HG02798 (cell line): ENCODE measurements at regions not wholly inside any gene's neighbourhood (a gene's known extent, or its start where the extent isn't known, plus 50 kb on each side); places are given as distances from the start of the nearest gene placed in this dataset.
"Not testable (repeated sequence)": the region's sequence is repeated elsewhere in the genome, so short reads cannot be mapped to it uniquely, and the experiment has no call there.

Experiments used
- ATAC-seq: cut with Tn5 transposase; IDR thresholded peaks from one replicate; pipeline ENCODE4 v1.9.1; 2021; ENCODE audit warnings: mild to moderate bottlenecking; ENCODE audit not compliant: unreplicated experiment, poor library complexity

DNA sequence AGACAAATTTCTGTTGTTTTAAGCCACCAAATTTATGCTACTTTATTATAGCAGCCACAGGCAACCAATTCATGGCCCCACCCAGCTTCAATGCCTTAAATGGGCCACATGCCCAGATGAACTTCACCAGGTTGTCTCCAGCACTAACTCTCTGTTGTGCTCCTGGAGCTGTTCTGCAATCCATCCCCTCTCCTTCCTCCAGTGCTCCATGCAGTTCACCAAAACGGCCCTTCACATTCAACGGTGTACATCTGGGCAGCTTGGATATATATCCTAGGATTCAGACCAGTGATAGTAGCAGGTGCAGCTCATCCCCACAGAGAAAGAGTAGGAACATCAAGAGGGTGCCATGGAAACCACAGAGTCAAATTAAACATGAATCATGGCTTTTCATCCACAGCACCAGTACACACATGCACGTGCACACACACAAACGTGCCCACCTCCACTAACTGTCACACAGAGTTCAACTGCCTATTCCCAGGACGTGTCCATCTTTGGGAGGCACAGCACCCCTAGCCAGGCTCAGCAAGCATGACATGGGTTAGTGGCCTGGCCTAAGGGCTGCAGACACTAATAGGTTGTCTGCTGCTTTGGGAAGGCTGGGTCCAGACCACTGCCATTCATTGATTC lies 134.5 kb downstream of the MED10 start:
- ATAC-seq: no peak

DNA sequence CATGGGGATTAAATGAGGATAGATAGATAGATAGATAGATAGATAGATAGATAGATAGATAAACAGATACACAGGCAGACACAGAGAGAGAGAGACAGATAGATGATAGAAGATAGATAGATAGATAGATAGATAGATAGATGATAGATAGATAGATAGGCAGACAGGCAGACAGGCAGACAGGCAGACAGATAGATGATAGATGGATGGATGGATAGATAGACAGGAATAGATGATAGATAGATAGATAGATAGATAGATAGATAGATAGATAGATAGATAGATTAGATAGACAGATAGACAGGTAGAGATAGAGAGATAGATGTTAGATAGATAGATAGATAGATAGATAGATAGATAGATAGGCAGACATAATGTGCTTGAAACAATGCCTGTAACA lies 137.3 kb downstream of the MED10 start:
- ATAC-seq: not testable (repeated sequence)

DNA sequence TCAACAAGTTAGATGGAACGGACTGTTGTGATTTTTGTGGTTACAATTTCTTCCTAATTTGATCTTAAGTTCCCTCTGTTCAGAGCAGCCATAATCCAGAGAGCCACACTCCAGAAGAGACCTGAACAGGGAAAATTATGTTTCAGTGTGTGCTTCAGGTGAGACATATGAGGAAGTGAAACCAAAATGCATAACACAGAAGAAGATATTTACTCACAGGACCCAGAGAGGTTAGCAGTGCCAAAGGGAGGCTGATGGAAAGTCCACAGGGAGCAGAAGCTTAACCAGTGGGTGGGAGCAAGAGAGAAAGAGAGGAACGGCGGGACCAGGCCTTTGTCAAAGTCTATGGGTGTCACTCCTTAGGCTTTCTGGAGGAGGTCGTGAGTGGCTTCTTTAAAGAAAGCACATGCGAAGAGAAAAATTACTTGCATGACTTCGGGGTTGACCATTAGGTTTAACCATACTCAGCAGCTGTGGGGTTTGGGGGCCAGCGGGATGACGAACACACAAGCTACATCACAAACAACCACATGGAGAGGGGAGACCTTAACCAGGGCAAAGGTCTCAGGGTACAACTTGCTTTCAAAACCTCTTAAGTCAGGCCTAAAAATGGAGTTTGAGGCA lies 141.4 kb downstream of the MED10 start:
- ATAC-seq: peak; percentile 78

DNA sequence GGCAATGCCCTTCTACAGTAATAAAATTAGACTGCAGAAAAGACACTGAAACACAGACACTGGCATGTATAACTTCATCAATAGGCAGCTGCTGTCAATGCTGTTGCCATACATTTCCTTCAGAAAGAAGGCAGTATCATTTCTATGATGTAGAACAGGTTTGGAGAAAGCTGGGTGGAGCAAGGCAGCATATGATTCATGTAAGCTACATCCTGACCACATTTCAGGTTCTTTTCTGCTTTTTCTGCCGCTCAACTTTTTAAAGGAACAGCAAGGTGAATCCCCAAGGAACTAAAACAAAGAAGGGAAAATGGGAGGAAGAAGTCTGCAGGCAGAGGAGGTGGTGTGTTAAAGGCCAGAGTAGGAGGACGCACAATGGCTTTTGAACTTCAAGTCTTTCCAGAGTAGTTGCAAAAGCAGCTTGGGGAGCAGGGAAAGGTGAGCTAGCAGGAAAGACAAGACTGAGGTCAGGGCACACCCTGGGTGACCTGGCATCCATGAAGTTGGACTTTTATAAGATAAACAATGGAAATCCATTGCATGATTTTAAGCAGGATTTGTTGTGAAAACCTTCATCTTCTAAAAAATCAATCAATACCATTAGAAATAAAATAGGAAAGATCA lies 142.1 kb downstream of the MED10 start:
- ATAC-seq: no peak

DNA sequence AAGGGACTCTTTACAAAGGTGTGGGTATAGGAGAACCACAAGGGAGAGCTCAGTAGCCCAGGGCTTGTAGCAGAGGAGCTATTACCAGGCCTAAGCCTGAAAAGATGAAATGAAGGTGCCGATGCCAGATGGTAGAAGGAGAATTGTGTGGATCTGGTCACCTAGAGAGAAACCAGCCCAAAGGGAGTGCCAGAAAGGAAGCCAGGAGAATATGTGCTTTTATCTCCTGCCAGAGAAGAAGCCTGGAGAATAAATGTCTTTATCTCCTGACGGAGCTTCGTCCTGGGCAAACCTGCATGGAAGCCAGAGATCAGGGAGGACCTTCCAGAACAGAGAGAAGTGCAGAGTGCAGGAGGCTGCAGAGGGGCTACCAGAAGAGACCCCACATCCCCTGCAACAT lies 142.6 kb downstream of the MED10 start:
- no peak for ATAC-seq

DNA sequence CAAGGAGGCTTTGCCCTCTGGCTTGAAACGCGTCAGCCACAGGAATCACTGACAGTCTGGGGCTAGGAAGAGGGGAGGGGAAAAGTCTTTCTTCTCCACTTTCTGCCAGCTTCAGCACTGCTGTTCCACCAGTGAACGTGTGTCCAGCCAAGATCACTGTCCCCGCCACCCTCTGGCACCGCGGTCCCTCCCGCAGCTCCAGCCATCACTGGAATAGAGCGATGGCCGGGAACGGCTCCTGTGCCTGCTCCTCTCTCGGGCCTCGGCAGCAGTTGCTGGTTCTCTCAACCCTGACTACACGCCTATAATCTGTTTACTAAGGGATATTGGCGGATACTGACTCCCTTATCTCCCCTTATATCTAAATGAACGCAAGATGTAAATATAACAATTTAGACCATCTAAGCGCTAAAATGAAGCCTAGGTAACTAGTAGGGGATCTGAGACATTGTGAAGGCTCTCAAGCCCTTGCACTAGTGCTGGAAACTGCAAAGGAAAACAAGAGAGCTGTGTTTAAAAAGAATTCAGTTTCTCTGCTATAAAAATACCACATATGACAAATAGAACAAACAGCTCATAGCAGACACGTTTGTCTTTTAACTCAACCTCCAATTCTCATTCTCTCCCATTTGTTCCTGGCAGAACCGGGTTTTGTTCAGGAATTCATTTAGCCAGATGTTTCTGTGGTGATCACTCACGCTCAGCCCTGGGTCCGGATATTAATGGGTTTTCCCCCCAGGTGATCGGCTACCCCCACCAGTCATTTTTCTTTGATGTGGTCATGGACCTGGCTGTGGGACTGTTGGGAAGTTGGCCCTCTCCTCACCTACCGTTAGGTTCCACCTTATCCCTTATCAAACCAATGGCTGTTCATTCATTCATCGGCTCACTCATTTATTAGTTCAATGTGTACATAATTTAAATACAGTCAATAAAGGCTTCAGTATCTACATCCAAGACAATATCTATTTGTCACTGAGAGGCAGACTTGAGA lies 149.8 kb downstream of the MED10 start:
- ATAC-seq: no peak

DNA sequence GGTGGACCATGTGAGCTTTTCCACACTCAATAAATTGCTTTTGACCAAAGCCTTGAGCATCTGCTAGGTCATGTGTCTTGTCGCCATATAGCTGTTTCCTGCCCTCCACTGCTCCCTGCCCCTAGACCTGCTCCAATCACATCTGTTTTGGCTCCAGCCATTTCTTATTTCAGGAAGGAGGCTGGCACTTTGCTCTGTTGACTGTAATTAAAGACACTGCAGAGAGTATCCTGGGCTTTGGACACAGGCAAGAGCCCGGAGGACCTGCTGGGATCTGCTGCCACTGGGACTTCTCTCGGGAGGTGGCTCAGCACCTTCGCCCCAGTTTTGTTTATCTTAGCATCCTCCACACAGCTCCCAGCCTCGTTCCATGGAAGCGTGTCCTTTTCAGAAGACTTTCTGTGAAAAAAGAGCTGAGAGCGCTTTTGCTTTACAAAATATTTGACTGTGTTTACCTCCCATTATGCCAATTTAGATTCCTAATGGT lies 153.2 kb downstream of the MED10 start:
- no peak for ATAC-seq

DNA sequence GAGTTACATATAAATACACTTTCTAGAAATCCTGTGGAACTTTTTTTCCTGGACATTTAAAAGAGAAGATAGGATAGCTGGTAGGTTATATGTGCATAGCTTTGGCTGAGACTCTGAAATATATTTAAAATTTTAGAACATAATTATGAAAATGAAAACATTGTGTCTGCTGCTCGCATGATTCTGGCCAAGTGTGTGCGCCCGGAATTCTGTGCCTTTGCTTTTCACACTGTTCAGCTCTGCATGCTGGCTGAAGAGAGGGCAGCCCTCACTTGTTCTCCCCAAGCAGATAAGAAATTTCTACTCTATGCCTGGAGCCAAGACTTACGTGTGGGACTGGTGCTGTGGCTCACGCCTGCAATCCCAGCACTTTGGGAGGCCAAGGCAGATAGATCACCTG lies 153.9 kb downstream of the MED10 start:
- ATAC-seq: no peak

DNA sequence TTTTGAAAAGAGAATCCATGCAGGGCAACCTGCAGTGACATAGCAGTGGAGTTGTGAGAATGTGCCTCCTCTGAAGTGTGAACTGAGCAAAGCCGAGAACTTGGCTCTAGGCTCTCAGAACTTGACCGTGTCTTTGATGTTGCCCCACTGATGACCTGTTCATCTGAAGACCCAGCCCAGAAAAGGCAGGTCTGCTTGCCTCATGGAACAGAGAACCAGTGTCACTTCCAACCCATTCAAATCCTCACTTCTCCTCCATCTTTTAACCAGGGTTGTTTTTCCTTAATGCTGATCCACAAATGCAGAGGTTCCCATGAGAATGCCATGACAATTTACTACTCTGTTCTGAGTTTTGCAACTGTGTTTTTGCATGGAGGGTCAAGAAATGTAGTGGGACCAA lies 155.4 kb downstream of the MED10 start:
- no peak for ATAC-seq

DNA sequence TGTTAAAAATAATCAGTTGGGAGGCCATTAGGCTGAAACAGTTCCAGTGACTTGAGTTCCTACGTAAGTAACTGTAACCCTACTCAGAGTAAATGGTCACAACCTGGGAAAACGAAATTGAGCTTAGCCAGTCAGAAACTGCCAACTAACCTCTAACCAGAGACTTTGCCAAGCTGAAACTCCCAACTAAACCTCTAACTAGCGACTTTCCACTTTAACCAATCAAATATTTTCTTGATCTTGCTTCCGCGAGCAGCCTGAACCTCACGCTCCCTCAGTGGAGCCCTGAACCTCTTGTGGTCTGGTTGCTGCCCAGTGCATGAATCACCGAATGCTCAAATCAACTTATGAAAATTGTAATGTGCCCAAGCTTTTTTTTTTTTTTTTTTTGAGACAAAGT lies 156.2 kb downstream of the MED10 start:
- ATAC-seq: no peak

DNA sequence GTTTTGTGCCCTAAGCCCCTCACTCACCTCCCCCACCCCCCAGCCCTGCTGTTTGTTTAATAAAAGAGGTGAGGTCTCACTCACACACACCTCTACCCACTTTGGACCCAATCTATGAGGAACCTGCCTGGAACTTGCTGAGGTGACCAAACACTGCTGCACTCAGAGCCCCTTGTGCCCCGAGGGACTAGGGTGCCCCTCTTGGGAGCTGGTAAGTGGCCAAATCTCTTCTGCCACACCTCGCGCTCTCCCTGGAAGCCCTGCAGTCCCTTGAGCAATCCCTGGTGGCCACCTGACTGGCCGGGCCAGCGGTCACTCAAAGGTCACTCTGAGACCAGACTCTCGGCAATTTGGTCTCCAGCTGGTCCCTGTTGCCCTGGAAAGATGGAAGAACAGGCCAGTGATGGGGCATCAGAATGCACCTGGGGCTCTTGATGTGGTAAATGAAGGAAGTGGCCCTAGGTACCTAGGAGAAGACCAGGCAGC lies 157.2 kb downstream of the MED10 start:
- ATAC-seq: no peak

DNA sequence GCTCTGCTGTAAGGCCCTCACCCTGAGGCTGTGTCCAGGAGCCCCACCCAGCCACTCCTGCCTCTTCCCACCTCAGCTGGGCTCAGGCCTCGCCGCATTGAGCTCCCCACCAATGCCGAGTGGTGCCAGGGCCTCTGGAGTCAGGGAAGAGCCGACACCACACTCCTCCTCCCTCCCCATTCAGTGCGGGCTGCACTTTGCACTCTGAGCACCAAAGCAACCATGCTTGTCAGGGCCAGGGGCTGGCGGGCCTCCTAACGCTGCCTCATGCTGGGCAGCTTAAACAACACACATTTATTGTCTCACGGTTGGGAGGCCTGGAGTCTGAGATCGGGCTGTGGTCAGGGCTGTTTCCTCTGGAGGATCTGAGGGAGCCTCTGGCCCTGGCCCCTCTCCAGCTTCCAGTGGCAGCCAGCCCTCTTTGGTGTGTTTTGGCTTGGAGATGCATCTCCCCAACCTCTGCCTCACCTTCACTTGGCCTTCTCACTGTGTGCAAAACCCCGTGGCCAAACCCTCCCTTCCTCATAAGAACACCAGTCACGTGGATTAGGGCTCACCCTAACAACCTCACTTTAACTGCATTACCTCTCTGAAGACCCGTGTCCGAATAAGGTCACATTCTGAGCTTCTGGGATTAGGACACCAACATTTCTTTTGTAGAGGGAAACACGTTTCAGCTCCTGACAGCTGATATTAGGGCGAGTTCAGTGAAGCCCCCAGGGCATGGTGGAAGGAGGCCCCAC lies 157.8 kb downstream of the MED10 start:
- ATAC-seq: no peak

DNA sequence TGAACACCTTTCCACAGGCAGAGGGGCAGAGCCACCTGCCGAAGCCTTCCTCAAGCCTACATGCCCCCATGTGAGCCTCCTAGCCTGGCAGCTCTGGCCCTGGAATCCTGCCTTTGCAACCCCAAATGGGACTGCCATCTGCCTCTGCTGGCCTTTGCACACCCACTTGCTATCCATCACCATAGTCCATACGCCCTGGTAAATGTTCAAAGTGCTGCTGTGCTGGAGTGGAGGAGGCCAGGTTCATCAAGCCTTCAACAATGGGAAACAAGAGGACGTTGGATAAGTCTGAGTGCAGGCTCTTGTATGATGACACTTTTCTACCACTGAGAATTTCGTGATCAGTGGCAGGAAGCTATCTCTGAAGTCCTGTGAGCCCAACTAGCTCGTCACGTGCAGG lies 159.8 kb downstream of the MED10 start:
- ATAC-seq: no peak

DNA sequence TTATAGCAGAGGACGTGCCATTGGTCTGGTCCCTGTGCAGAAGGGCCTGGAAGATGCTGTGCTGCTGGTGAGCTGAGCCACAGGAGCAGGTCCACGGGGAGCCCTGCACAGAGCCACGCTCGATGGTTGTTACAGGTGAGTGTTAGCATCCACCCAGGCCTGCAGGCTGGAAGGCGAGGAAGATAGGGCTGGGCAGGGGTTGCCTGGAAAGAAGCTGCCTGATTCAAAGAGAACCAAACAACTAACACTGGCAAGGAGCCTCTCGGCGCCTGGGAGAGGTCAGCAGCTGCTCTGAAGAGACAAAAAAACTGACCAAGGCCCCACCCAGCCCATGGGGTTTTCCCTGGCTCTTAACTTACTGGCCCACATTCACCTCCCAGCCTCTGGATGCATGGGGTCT lies 160.2 kb downstream of the MED10 start:
- ATAC-seq: no peak

DNA sequence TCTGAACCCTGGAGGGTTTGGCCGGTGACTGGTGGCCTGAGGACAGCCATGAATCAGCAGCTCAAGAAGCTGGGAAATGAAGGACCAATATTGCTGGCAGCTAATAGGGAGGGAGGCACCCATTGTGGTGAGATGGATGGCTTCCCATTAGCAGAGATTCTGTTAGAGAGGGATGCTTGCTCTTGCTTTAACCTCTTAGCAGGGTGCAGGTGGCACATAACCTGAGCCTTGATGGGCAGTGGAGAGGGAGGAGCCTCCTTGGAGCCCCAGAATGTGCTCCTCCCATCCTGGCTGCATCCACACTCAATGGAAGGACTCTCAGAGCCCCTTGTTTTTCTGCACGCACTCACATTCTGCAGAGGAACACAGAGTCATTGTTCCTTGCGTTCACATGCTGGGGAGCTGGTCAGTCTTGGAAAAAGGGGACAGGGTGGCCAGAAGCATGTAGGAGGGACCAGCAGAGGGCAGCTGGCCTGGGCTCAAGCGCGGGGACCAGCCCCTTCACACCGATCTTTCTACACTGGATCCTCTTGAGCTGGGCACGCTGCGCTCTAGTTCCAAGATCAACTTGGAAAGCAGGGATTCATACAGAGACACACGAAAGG lies 161.8 kb downstream of the MED10 start:
- ATAC-seq: no peak

DNA sequence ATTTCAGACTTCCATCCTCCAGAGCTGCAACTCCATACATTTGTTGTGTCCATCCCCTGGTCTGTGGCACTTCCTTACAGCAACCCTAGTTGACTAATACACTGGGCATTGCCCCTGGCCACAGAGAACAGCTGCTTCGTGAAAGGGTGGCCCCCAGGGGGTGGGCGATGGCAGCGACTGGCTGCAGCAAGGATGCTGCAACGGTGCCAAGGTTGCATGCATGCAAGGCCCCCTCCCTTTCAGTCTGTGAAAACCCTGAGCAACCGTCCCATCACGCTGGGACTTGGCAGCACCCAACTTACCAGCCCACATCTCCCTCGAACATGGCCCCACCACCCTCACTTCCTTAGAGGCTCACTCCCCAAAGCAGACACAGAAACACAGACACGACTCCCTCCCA lies 162.5 kb downstream of the MED10 start:
- ATAC-seq: no peak

DNA sequence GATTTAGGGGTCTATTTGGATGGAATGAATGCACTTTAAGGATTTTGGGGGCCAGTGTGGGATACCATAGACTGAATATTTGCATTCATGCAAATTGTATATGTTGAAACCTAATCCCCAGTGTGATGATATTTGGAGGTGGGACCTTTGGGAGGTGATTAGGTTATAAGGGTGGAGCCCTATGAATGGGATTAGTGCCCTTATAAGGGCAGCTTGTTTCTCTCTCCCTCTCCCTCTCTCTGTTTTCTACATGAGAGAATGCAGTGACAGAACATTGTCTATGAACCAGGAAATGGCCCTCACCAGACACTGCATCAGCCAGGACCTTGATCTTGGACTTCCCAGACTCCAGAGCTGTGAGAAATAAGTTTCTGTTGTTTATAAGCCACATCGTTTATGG lies 166.1 kb downstream of the MED10 start:
- ATAC-seq: no peak

DNA sequence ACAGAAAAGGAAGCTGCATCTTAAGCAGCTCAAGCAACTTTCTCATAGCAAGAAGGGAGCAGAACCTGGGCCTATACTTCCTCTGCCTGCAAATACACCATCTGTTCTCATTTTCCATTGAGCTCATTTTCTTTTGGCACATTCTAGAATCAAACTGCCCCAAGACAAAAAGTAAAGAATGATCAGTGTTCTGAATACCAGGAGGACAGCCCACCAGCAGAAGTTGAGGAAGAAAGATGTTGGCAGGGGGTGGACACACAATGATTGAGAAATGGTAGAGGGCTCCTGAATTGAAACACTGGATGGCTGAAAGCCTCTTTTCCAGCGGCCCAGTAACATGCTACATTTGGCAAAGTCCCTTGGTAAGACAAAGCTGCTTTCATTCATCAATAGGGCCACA lies 171.8 kb downstream of the MED10 start:
- no peak for ATAC-seq

DNA sequence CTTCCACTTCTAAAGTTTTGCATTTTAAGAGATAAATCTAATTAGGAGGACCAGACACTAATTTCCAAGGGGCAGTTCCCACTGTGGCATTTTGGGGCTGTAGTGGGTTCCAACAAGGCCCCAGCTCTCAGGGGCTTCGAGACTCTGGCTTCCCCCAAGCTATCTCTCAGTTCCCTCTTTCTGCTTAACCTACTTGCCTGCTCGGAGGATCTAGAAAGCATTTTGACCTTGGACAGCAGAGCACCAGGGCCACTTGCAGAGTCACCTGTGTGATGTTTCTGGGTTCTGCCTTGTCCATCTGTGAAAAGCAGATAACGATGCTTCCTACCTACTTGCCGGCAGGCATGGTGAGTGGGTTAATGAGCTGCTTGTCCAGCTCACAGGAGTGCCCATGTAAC lies 175.4 kb downstream of the MED10 start:
- ATAC-seq: peak; percentile 62
